Right cardiac atrium (tissue), 5 donors: ENCODE measurements at regions not wholly inside any gene's neighbourhood (a gene's known extent, or its start where the extent isn't known, plus 50 kb on each side); places are given as distances from the start of the nearest gene placed in this dataset.
"Not testable (repeated sequence)": the region's sequence is repeated elsewhere in the genome, so short reads cannot be mapped to it uniquely, and the experiment has no call there.

ENCODE experiments used
- ATAC-seq, 2 donors: fragments of 200-7000 bp; cut with Tn5 transposase; one replicate each; pipeline versions ENCODE4 v1.8.0 to v1.9.1; 2020; ENCODE audit warnings: moderate library complexity in 2 of 2, mild to moderate bottlenecking in 1 of 2
- DNase-seq, 3 donors: peaks; one replicate each; pipeline ENCODE4 v3.0.0-alpha.2; 2020
- H3K27ac ChIP-seq: one replicate; pipeline ENCODE4 v1.5.1; 2013; ENCODE audit warnings: mild to moderate bottlenecking, low read length, control low read depth, moderate library complexity
- H3K27me3 ChIP-seq: one replicate; pipeline ENCODE4 v1.6.1; 2013; ENCODE audit not compliant: control insufficient read depth, insufficient read depth
- H3K4me1 ChIP-seq: one replicate; pipeline ENCODE4 v1.6.1; 2013; ENCODE audit warnings: low read length; ENCODE audit not compliant: control insufficient read depth, insufficient read depth
- H3K4me3 ChIP-seq: one replicate; pipeline ENCODE4 v1.5.1; 2013; ENCODE audit warnings: low read length, control low read depth
- H3K9me3 ChIP-seq: one replicate; pipeline ENCODE4 v1.6.1; 2013; ENCODE audit warnings: low read length; ENCODE audit not compliant: control insufficient read depth
- WGBS: extraction: QIAGEN DNeasy Blood & Tissue Kit; methylation state at CpG from one replicate; pipeline ENCODE4 v1.1.7; 2013; 5-methylcytosine and 5-hydroxymethylcytosine counted together
- intact Hi-C, 4 donors: fragments of 100-400 bp; cut with DNase I; formaldehyde crosslinking; loops; one replicate each; pipeline versions ENCODE4 v1.11.0 to v1.14.0; 2022 to 2023
- donor health status: healthy with polysubstance abuse.
- donor health status: DM: no; HTN: yes; CAD: no.
- donor health status: DM: no; HTN: no; CAD: no.
- donor health status: DM: no; HTN: yes; CAD: no; lungs with severe emphysema.
- donor health status: DM: yes; HTN: yes; CAD: no.

DNA sequence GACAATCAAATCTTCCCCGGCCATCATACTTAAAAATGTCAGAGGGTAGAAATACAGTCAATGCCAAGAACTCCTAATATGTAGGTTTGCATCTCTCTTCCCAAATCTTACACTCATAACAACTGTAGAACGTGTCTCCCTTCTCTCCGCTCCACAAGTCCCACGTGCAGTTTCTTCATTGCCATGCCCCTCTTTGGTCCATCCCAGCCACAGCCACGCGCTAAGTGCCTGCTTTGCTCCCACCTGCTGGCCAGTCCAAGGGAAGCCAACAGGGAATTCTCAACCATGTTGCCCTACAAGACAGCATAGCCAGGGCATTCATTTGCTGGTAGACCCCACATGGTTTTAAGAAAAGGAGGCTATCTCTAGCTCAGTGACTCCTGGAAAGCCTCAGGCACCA, 420.6 kb upstream of the ISX start:
- Histone ChIP-seq H3K4me1 (no peaks in the 10 kb centered on the region), H3K27ac (no peak overlapping the region), H3K9me3 (no peaks in the 10 kb centered on the region), H3K4me3 (no peak overlapping the region), H3K27me3 (no peaks in the 10 kb centered on the region)
- no peak for DNase-seq
- intact Hi-C loops, result no loop called here
- 57% methylated on average over 6 of the region's 6 CpGs for WGBS
- no peak for ATAC-seq

DNA sequence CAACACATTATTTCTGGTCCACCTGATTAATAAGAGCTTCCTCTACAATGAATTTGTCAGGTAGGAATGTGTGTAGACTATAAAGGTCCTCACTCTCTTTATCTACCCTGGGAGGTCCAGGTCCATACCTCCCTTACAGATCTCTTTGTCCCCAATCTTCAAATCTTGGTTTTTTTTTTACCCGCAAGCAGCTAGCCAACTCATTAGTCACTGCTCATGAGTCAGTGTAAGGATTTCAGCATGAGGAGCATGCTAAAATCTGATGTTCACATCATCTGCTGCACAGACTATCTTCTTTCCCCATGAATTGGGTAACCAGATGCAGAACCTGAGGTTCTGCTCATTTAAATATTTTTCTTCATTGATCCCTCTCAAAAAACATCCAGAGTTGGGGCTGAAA, 397.0 kb upstream of the ISX start:
- intact Hi-C loops, result no loop called here
- H3K4me3 ChIP-seq, result no peak overlapping the region
- 91% methylated on average over 1 of the region's 1 CpG for WGBS
- DNase-seq (no peak), ATAC-seq (no peak)
- H3K9me3 ChIP-seq, result no peaks in the 10 kb centered on the region
- H3K4me1 ChIP-seq, result no peaks in the 10 kb centered on the region
- no peaks in the 10 kb centered on the region for H3K27me3 ChIP-seq
- H3K27ac ChIP-seq, result no peak overlapping the region

DNA sequence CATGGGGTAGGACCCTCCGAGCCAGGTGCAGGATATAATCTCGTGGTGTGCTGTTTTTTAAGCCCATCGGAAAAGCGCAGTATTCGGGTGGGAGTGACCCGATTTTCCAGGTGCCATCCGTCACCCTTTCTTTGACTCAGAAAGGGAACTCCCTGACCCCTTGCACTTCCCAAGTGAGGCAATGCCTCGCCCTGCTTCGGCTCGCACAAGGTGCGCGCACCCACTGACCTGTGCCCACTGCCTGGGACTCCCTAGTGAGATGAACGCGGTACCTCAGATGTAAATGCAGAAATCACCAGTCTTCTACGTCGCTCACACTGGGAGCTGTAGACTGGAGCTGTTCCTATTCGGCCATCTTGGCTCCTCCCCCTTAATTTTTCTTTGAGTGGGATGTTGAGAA, 382.9 kb upstream of the ISX start:
- H3K9me3 ChIP-seq, H3K27ac ChIP-seq, intact Hi-C loops, ATAC-seq, DNase-seq, H3K27me3 ChIP-seq, H3K4me1 ChIP-seq, H3K4me3 ChIP-seq: not testable (repeated sequence)
- WGBS, result 87% methylated on average over 17 of the region's 17 CpGs

DNA sequence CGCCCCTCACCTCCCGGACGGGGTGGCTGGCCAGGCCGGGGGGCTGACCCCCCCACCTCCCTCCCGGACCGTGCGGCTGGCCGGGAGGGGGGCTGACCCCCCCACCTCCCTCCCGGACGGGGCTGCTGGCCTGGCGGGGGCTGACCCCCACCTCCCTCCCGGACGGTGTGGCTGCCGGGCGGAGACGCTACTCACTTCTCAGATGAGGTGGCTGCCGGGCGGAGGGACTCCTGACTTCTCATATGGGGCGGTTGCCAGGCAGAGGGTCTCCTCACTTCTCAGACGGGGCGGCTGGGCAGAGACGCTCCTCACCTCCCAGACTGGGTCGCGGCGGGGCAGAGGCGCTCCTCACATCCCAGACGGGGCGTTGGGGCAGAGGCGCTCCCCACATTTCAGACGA, 381.7 kb upstream of the ISX start:
- intact Hi-C loops, H3K27ac ChIP-seq, H3K4me3 ChIP-seq, ATAC-seq, H3K27me3 ChIP-seq, H3K4me1 ChIP-seq, H3K9me3 ChIP-seq: not testable (repeated sequence)
- DNase-seq, result peak in 1 of 3 donors; percentile 42
- 94% methylated on average over 28 of the region's 30 CpGs for WGBS

DNA sequence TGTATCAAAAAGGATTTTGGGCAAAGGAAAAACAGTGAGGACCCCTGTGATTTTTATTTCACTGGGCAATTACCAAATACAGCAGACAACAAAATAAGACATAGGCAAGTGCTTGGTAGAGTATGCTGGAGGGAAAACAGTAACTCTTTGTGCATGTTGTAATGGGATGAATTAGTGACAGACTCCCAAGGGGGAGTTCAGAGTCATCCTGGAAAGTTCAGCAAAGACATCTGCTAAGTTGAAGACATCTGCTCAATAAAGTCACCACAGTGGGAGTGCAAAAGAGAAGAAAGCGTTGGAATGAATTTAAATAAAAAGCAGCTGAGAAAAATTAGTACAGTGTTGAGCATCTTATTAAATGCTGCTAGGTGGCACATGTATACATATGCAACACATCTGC, 378.8 kb upstream of the ISX start:
- Histone ChIP-seq H3K4me1 (no peaks in the 10 kb centered on the region), H3K27me3 (no peaks in the 10 kb centered on the region), H3K27ac (no peak overlapping the region), H3K9me3 (no peaks in the 10 kb centered on the region), H3K4me3 (no peak overlapping the region)
- ATAC-seq, result no peak
- no peak for DNase-seq
- intact Hi-C loops, result no loop called here
- 49% methylated on average over 1 of the region's 1 CpG for WGBS

DNA sequence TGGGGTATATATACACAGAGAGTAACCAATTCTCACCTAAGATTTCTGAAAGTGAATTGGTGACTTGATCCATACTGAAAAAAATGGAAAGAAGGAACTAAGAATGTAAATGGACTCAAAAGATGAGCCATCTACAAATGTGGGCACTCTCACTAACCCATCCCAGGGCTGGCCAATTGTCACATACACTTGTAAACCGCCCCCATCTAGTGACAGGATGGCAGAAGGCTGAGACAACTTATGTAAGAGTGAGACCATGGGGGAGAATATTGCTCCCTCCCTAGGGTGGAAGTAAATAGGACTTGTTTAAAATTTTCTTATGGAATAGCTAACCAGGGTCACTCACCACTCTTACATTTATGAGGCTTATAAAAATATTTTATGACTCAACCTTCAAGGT, 377.1 kb upstream of the ISX start:
- 57% methylated on average over 1 of the region's 1 CpG for WGBS
- no peak overlapping the region for H3K27ac ChIP-seq
- intact Hi-C loops, result no loop called here
- no peaks in the 10 kb centered on the region for H3K27me3 ChIP-seq
- no peak overlapping the region for H3K4me3 ChIP-seq
- H3K4me1 ChIP-seq, result no peaks in the 10 kb centered on the region
- H3K9me3 ChIP-seq, result no peaks in the 10 kb centered on the region
- DNase-seq (no peak), ATAC-seq (no peak)

DNA sequence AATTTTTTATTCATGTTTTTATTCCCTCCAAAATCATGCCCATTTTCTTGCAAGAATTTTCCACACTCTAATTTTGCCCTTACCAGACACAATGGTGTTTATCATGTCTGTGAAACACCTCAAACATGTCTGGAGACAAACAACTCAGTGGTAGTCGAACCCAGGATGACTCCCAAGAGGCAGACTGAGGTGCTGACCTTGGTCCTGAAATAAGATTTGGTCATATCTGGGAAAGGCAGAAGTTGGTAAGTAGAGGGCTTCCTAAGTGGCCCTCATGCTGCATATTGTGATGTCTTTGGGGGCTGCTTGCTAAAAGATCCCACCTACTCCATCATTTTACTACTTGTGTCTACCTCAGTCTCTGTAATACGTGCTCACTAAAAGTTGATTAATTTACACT, 369.4 kb upstream of the ISX start:
- H3K4me3 ChIP-seq, result no peak overlapping the region
- intact Hi-C loops, result no loop called here
- ATAC-seq (no peak), DNase-seq (no peak)
- H3K4me1 ChIP-seq, result no peaks in the 10 kb centered on the region
- WGBS, result 11% methylated on average over 2 of the region's 2 CpGs
- H3K9me3 ChIP-seq, result no peaks in the 10 kb centered on the region
- no peak overlapping the region for H3K27ac ChIP-seq
- no peaks in the 10 kb centered on the region for H3K27me3 ChIP-seq

DNA sequence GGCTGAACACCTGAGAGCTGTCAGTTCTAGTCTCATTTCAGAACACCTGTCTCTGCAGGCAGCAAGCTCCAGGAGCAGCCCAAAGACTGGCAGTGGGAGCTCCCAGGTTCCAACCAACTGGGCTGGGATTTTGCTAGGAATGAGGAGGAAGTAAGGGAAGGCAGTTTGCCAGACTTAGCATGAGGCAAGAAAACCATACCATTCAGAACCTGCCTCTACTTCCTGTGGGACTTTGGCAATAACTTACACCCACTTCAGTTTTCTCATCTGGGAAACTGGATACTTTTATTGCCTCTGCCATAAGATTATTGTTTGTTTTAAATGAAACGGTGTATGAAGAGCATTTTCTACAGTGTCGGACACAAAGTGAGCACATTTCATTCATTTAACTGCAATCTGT, 363.7 kb upstream of the ISX start:
- no peaks in the 10 kb centered on the region for H3K27me3 ChIP-seq
- ATAC-seq, result no peak
- WGBS, result 87% methylated on average over 2 of the region's 2 CpGs
- no peak overlapping the region for H3K4me3 ChIP-seq
- peaks cover 1% of the 10 kb centered on the region for H3K9me3 ChIP-seq
- no peak overlapping the region for H3K27ac ChIP-seq
- DNase-seq, result no peak
- no peaks in the 10 kb centered on the region for H3K4me1 ChIP-seq
- intact Hi-C loops, result no loop called here

DNA sequence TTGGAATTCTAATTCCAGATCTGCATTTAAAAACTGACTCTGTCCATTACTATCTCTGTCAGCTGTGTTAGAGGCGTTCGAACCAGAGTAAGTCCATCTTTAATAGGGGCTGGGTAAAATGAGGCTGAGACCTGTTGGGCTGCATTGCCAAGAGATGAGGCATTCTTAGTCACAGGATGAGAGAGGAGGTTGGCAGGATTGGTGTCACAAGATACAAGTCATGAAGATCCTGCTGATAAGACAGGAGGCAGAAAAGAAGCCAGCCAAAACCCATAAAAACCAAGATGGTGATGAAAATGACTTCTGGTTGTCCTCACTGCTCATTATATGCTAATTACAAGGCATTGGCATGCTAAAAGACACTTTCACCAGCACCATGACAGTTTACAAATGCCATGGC, 356.3 kb upstream of the ISX start:
- 87% methylated on average over 2 of the region's 2 CpGs for WGBS
- intact Hi-C loops, result no loop called here
- Histone ChIP-seq H3K4me1 (no peaks in the 10 kb centered on the region), H3K9me3 (no peaks in the 10 kb centered on the region), H3K27me3 (no peaks in the 10 kb centered on the region), H3K4me3 (no peak overlapping the region), H3K27ac (no peak overlapping the region)
- DNase-seq (no peak), ATAC-seq (no peak)

DNA sequence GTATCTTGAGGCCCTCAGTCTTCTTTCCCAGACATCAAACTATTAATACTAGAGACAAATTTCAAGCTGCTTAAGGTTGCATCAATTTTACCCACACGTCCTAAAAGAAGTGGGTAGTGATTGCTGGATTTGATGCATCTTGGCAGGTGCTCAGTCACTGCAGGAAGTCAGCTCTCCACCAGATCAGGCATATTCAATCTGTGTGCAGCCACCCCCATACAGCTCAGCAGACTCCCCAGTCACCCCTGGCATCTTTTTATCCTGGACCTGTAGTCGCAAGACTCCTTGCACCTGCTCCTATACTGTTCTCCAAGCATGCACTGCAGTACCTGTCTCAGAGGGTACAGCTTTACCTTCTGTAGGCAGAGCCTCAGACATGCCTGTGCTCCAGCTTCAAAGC, 343.1 kb upstream of the ISX start:
- WGBS, result 52% methylated on average over 2 of the region's 2 CpGs
- Histone ChIP-seq H3K9me3 (no peaks in the 10 kb centered on the region), H3K4me3 (no peak overlapping the region), H3K27ac (no peak overlapping the region), H3K4me1 (no peaks in the 10 kb centered on the region), H3K27me3 (no peaks in the 10 kb centered on the region)
- no peak for DNase-seq
- intact Hi-C loops, result no loop called here
- ATAC-seq, result no peak

DNA sequence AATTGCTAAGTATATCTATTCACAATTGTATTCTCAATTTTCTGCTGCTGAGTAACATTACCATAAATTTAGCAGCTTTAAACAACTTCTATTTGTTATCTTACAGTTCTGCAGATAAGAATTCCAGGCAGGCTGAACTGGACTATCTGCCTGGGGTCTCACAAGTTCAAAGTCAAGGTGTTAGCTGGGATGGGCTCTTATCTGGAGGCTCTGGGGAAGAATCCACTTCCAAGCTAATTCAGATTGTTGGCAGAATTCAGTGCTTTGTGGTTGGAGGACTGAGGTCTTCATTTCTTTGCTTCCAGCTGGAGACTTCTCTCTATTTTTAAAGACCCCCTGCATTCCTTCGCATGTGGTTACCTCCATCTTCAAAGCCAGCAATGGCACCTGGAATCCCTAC, 329.9 kb upstream of the ISX start:
- Histone ChIP-seq H3K27me3 (no peaks in the 10 kb centered on the region), H3K9me3 (no peaks in the 10 kb centered on the region), H3K27ac (no peak overlapping the region), H3K4me1 (no peaks in the 10 kb centered on the region), H3K4me3 (no peak overlapping the region)
- ATAC-seq (no peak), DNase-seq (no peak)
- WGBS, result 88% methylated on average over 1 of the region's 1 CpG
- intact Hi-C loops, result no loop called here

DNA sequence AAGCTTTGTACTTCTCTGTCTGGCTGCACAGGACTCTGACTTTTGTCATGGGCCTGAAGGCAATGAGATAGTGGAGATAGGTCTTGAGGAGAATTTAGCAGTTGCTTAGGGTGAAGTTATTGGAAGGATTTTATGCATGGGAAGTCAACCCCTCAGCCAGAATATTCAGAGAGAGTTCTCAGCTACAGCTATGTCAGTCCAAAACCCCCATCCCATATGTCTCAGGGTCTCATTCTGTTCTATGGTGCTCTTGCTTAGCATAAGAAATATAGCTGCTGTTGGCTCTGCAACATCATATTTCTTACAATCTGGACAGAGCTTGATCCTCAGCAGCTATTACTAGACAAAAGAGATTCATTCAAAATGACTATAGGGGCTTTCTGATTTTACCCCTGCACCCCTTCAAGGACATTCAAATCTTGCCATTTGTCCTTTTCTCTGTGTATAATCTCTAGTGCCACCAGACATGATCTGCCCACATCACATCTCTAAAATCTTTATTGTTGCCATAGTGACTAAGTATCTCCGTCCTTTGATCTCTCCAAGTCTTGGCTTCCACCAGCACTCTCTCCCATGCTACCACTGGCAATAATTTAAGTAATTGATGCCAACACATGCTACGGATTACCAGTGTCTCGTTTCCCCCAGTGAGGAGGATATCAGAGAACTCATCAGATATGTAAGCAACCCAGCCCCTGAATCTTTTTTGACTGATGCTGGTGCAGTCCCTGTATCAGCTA, 327.1 kb upstream of the ISX start:
- no peaks in the 10 kb centered on the region for H3K9me3 ChIP-seq
- DNase-seq, result no peak
- H3K27ac ChIP-seq, result no peak overlapping the region
- no peaks in the 10 kb centered on the region for H3K27me3 ChIP-seq
- H3K4me1 ChIP-seq, result no peaks in the 10 kb centered on the region
- WGBS, result 60% methylated on average over 3 of the region's 3 CpGs
- intact Hi-C loops, result no loop called here
- no peak for ATAC-seq
- no peak overlapping the region for H3K4me3 ChIP-seq
